ENCODE measurements at regions not wholly inside any gene's neighbourhood (a gene's known extent, or its start where the extent isn't known, plus 50 kb on each side); places are given as distances from the start of the nearest gene placed in this dataset.

GRCh38 chr20:19886661-19887288 lies 128.7 kb downstream of the RIN2 start:
- TF ChIP-seq CTCF (conservative IDR thresholded peaks at IDR 0.05 in 1 of 2, IDR thresholded peaks at IDR 0.05 in 1 of 2; ENCODE audit: extremely low read depth in 1 of 2, insufficient read depth in 1 of 2, low read depth in 1 of 2, low read length in 2 of 2) (peak; percentile 31 to 56), EZH2 (IDR thresholded peaks at IDR 0.05; ENCODE audit: borderline replicate concordance, low read length) (no peak)

Data from mammary epithelial cell (primary cell).